GM13977 (cell line): ENCODE measurements at regions not wholly inside any gene's neighbourhood (a gene's known extent, or its start where the extent isn't known, plus 50 kb on each side); places are given as distances from the start of the nearest gene placed in this dataset.
"Not testable (repeated sequence)": the region's sequence is repeated elsewhere in the genome, so short reads cannot be mapped to it uniquely, and the experiment has no call there.

ENCODE experiments used
- DNase-seq: peaks from one replicate; pipeline ENCODE4 v3.0.0; 2012; ENCODE audit warnings: low spot score
- CTCF ChIP-seq: IDR thresholded peaks from 2 replicates; pipeline ENCODE4 v1.5.1; 2012; ENCODE audit warnings: mild to moderate bottlenecking, control low read depth; ENCODE audit not compliant: insufficient read depth; ENCODE audit errors: extremely low read depth, missing control alignments
- in situ Hi-C: fragments of 300-500 bp; cut with MboI; formaldehyde crosslinking; loops from one replicate; pipeline ENCODE4 v1.12.0; 2022; ENCODE audit warnings: low sequenced_read_pairs, low pct_unique_long_range_greater_than_20kb, mixed read lengths, inconsistent platforms; ENCODE audit not compliant: unreplicated experiment

- TF ChIP-seq CTCF = no peak
- no peak for DNase-seq
- in situ Hi-C loops = no loop called here
Measured at GRCh38 chr9:92224177-92224576, 69.3 kb downstream of the IARS1 start.

GRCh38 chr9:92223758-92224157 is 69.7 kb downstream of the IARS1 start:
- no peak for DNase-seq
- in situ Hi-C loops = no loop called here
- no peak for TF ChIP-seq CTCF

- no peak for DNase-seq
- no peak for TF ChIP-seq CTCF
- in situ Hi-C loops = no loop called here
Measured at GRCh38 chr9:92208693-92209524, 84.6 kb downstream of the IARS1 start.

GRCh38 chr9:92206488-92206887 is 87.0 kb downstream of the IARS1 start:
- in situ Hi-C loops = no loop called here
- TF ChIP-seq CTCF = no peak
- no peak for DNase-seq

- in situ Hi-C loops, DNase-seq: not testable (repeated sequence)
Measured at GRCh38 chr9:92203887-92204286, 88.7 kb upstream of the SPTLC1 start.

GRCh38 chr9:92198237-92198636 is 83.0 kb upstream of the SPTLC1 start:
- DNase-seq, in situ Hi-C loops: not testable (repeated sequence)

- in situ Hi-C loops = no loop called here
Measured at GRCh38 chr9:92196909-92197308, 81.7 kb upstream of the SPTLC1 start.

More at GRCh38 chr9:92196909-92197308, 81.7 kb upstream of the SPTLC1 start:
- no peak for DNase-seq
- no peak for TF ChIP-seq CTCF
